RKO (cell line): ENCODE measurements at regions not wholly inside any gene's neighbourhood (a gene's known extent, or its start where the extent isn't known, plus 50 kb on each side); places are given as distances from the start of the nearest gene placed in this dataset.
"Not testable (repeated sequence)": the region's sequence is repeated elsewhere in the genome, so short reads cannot be mapped to it uniquely, and the experiment has no call there.

Experiments used
- DNase-seq: peaks from one replicate; pipeline ENCODE4 v3.0.0-alpha.2; 2016; ENCODE audit warnings: low spot score

GRCh38 chr7:116377721-116378120 is 121.8 kb upstream of the CAV2 start:
- no peak for DNase-seq

GRCh38 chr7:116380025-116380424 is 119.5 kb upstream of the CAV2 start:
- no peak for DNase-seq

- DNase-seq, result no peak
Measured at GRCh38 chr7:116382375-116382774, 117.2 kb upstream of the CAV2 start.

- DNase-seq, result peak; percentile 12
Measured at GRCh38 chr7:116384936-116385635, 114.5 kb upstream of the CAV2 start.

- no peak for DNase-seq
Measured at GRCh38 chr7:116386674-116387073, 112.9 kb upstream of the CAV2 start.

GRCh38 chr7:116390363-116390762 is 109.2 kb upstream of the CAV2 start:
- DNase-seq, result no peak

- DNase-seq, result no peak
Measured at GRCh38 chr7:116392806-116393205, 106.7 kb upstream of the CAV2 start.

- no peak for DNase-seq
Measured at GRCh38 chr7:116393654-116394053, 105.9 kb upstream of the CAV2 start.

GRCh38 chr7:116394106-116394505 is 105.4 kb upstream of the CAV2 start:
- DNase-seq, result no peak

GRCh38 chr7:116395141-116395791 is 104.3 kb upstream of the CAV2 start:
- DNase-seq, result peak; percentile 66

- no peak for DNase-seq
Measured at GRCh38 chr7:116398672-116399071, 100.9 kb upstream of the CAV2 start.

- DNase-seq, result no peak
Measured at GRCh38 chr7:116399819-116400218, 99.7 kb upstream of the CAV2 start.

GRCh38 chr7:116400522-116400921 is 99.0 kb upstream of the CAV2 start:
- no peak for DNase-seq

GRCh38 chr7:116401711-116402110 is 97.8 kb upstream of the CAV2 start:
- no peak for DNase-seq

GRCh38 chr7:116403265-116403664 is 96.3 kb upstream of the CAV2 start:
- DNase-seq, result no peak

- no peak for DNase-seq
Measured at GRCh38 chr7:116404389-116404788, 95.1 kb upstream of the CAV2 start.

- DNase-seq, result no peak
Measured at GRCh38 chr7:116405810-116406209, 93.7 kb upstream of the CAV2 start.

- DNase-seq, result no peak
Measured at GRCh38 chr7:116407165-116407564, 92.4 kb upstream of the CAV2 start.

- no peak for DNase-seq
Measured at GRCh38 chr7:116408166-116408565, 91.4 kb upstream of the CAV2 start.

GRCh38 chr7:116408831-116409453 is 90.6 kb upstream of the CAV2 start:
- DNase-seq, result not testable (repeated sequence)

GRCh38 chr7:116410694-116411093 is 88.8 kb upstream of the CAV2 start:
- not testable (repeated sequence) for DNase-seq

GRCh38 chr7:116417593-116418345 is 81.8 kb upstream of the CAV2 start:
- DNase-seq, result no peak

GRCh38 chr7:116418524-116418923 is 81.0 kb upstream of the CAV2 start:
- DNase-seq, result no peak
